ENCODE measurements at regions not wholly inside any gene's neighbourhood (a gene's known extent, or its start where the extent isn't known, plus 50 kb on each side); places are given as distances from the start of the nearest gene placed in this dataset.

DNA sequence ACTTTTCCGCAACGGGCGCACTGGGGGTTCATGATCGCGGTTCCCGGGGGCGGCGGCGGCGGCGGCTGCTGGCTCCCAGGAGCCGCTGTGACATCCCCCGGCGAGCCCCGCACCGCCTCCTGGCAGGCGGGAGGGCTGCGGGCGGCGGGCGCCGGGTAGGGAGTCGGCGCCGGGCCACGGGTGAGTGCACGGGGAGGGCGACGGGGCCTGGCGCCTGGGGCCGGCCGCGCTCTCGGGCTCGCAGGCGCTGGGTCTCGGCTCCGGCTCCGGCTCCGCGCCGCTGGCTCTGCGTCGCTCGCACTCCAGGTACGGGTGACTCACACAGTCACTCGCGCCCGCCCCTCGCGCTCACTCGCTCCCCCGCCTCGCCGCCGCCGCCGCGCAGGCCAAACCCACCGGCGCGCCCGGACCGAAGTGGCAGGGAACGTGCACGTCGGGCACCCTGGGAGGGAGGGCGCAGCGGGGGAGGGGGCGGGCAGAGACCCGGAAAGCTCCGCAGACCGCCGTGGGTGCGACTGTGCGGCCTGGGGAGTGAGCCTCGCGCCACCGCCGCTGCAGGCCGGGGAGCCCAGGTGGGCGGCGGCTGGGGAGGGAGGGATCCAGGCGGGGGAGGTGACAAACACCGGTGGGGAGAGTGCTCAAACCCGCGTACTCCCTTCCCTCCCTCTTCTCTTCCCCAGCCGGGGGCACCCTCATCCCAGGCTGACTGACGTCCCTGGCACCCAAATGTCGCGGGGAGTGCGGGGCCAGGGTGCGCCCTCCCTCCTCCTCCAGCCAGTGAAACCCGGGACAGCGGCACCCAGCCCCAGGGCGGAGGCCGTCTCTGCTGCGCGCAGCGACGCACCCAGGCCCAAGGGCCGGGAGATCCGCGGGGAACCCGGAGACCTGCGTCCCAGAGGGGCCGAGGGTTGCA lies 276.9 kb upstream of the NEBL start:
- peak in 51 of 56 donors; percentile 14 to 87 (median 63) for DNase-seq

DNA sequence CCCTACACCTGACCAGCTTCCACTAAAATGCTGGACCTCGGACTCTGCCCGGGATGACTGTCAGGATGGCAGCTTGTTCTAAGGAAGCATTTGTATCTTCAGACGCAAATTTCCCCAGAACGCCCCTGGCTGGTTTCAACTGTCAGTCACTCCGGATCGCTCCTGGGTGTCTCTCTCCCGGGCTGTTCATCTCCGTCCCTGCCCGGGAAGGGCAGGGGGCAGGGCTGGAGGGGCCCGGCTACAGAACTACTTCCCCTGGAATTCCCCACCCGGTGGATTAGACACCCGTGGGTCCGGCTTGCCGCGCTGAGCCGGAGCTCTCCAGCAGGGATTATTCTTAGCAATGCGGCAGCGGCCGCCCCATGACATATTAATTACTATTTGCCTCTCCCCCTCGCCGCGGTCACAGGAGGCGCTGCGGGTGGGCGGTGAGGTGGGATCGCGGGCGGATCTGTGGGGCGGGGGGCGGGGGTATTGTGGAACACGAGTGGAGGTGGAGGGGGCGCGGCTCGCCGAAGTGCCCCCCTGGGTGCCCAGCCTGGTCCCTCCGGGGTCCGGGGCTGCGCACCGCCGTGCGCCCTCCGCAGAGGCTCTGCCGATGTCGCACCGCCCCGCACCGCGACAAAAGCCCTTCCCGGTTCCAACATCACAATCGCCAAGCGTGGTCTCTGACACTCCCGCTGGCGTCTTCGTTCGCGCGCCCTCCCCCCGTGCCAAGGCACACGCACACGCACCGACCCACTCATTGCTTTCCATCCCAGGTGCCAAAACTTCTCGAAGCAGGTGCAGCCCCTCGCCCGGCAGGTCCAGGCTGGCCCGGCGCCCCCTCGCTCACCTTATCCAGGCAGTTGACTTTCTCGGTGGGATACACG lies 276.1 kb upstream of the NEBL start:
- DNase-seq = peak in 34 of 56 donors; percentile 4 to 70 (median 43)

DNA sequence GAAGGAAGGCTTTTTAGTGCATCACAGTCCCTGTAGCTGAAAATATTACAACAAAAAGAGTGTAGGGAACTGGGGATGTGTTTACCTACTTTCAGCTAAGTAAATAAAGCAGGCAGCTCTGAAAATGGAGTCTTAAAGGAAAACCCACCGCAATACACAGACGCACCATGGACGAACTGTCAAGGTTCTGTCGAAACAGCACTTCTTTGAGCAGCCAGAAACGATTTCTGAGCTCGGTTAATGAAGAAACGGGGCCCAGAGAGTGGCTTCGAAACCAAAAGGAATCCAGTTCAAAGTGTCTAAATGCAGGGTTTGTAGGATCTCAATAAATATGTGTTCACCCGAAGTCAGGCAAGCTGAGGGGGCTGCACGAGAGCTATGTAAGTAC lies 275.4 kb upstream of the NEBL start:
- peak in 2 of 56 donors; percentile 38 to 43 for DNase-seq

DNA sequence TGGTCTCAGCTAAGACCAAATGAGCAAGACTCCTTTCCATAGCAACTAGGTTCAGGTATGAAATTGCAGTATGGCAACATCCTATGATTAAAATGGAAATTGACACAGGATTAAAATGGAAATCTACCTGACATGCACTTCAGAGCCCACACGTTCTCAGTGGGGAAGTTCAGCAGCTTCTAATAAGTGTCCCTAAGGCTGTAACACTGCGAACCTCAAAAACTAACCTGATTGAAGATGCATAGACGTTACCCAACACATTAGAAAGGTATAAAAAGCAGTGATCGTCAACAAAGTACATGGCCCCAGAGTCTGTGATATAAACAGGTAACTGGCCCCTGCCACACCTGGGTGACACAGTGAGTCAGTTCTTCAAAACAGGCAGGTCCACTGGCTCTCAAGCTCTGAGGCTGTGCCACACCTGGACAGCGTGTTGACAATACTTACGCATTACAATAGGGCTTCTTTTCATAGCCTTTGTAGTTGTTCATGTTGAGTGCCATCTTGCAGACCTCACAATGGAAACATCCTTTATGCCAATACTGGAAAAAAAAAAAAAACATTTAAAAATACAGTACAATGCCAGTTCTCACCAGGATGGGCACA lies 274.9 kb upstream of the NEBL start:
- peak in 1 of 56 donors; percentile 2 for DNase-seq

GRCh38 chr10:21171197-21171935 lies 274.3 kb upstream of the NEBL start:
- no peak for DNase-seq

DNA sequence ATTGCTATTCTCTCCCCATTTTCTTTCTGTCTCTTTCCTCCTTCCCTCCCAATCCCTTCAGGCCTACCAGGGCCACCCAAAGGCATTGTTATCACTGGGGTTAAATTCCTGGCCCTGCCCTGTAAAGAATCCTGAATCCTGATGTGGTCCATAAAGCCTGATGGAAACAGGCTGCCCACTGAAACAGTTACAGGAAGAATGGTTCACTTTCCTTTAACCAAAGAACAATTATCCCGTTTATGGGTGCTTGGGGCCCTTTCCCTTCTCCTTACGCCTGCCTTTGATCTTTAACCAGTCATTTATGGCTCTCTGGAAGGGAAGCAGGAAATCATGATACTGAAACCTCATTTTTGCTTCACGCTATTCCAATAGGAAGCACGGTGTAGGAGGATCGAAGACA lies 273.1 kb upstream of the NEBL start:
- no peak for DNase-seq

GRCh38 chr10:21169271-21169670 lies 272.2 kb upstream of the NEBL start:
- DNase-seq = no peak

DNA sequence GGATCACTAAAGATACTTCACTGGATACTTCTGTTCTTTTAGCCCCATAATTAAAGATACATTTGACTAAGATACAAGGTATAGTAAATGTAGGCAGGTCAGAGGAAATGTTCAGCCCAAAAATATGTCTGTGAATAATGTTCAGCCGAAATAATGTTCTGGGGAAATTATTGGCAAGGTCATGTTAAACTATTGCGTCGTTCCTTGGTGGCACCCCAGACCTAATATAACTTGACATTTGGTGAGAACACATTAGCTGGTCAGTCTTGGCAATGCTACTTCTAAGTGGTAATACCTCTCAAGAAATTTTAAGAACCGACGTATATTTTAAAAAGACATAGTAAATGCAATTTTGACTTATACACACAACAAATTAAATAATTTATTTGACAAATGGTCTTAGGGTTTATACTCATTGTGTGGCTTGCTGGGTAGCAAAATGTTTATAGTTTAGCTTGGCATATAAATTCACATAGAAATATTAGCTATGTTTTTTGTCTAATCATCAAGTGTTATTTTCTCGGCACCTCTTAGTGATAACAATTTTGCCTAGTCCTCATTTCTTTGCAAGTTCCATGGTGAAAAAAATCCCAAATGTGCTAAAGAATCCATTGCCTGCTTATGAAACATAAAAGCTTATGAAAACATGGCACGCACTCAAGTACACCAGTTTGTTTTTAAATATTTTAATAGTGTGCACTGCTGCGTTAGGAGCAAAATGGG lies 270.3 kb upstream of the NEBL start:
- no peak for DNase-seq

DNA sequence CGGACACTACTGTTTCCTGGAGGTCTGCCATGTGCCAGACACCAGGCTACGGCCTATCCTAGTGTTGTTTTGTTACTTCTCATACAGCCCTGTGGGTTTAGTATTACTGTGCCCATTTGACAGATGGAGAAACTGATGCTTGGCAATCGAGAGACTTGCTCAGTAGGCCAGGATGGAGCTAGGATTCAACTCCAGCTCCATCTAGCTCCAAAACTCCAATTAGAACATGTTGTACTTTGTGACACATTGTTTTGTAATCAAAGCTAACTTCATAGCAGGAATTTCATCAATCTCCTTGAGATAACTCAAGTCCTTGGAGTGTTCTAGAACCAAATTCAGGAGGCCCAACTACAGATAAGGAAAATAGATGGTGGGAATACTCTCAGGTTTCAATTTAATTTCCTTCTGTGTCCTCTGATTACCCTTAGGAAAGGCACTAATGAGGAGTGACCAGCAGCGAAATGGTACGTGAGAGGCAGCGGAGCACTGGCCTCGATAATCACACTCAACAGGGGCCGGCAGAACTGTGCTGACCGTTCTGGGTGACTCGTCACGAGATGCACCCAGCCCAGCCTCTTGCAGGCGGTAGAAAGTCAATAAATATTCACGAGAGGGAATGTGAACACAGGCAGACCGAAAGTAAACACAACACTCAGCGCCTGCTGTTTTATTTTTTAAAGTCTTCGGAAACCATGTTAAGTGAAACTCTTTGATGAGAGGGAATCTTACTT lies 269.6 kb upstream of the NEBL start:
- peak in 1 of 56 donors; percentile 8 for DNase-seq

- no peak for DNase-seq
Observed at GRCh38 chr10:21165489-21165888, 268.4 kb upstream of the NEBL start.

DNA sequence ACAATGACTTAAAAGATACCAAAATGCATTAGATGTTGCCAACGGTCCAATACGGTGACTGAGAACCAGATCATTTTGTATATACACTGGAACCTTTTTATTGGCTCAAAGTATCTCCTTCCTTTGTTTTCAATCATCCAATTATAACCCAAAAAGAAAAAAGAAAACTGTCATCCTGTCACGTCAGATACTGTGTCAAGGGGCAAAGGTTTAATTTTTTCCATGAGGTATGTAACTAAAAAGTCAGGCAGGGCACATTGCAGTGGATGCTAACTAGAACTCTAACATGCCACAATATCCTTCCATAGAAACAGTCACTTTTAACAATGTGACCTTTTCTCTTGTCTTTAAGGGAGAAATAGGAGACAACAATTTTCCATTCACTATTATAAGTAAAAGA lies 267.6 kb upstream of the NEBL start:
- DNase-seq = no peak

- DNase-seq = no peak
Observed at GRCh38 chr10:21162948-21163347, 265.8 kb upstream of the NEBL start.

GRCh38 chr10:21161647-21162046 lies 264.5 kb upstream of the NEBL start:
- DNase-seq = no peak

GRCh38 chr10:21161090-21161625 lies 264.0 kb upstream of the NEBL start:
- no peak for DNase-seq

DNA sequence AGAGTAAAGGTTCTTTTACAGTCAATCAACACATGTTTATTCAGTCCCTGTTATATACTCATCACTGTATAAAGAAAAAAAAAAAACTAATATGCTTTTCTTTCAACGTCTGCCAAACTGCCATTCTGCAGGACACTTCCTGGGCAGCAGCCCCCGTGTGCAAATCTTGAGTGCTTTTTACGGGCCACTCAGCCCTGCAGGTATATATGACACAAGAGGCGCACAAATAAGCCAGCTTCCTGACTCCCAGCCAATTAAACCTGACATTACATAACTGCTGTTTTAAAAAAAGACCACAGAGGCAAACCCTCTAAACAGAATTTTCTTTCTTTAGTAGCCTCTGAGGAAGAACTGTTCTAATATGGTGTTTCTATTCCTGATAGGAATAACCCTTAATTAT lies 263.0 kb upstream of the NEBL start:
- DNase-seq = peak in 1 of 56 donors; percentile 3

DNA sequence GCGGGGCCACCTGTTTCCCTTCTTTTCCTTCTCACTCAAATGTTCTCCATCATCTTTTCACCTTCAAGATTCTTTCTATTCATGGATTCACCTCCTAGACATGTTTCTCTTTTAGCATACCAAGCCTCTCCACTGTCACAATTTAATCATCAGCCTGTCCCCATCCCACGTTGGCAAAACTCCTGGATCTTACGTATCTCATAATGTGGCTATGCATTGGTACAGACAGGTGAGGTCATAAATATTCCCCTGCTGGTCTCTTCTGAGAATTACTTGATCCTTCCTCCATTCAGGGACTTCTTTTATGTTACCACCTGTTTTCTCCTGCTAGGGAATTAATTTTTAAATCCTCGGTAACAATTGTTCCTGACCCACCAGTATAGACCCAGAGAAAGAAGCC lies 262.6 kb upstream of the NEBL start:
- no peak for DNase-seq

GRCh38 chr10:21158301-21158700 lies 261.2 kb upstream of the NEBL start:
- no peak for DNase-seq

DNA sequence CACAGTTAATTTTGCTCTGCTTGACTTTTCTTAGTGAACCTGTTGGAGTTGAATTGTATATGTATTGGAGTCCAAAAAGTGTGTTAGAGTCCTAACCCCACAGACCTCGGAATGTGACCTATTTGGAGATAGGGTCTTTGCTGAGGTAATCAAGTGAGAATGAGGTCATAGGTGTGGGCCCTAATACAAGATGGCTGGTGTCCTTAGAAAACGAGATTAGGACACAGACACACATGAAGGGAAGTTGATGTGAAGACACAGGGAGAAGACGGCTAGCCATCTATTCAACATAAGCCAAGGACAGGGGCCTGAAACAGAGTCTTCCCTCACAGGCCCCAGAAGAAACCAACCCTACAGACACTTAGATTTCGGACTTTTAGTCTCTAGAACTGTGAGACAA lies 260.6 kb upstream of the NEBL start:
- DNase-seq = no peak

DNA sequence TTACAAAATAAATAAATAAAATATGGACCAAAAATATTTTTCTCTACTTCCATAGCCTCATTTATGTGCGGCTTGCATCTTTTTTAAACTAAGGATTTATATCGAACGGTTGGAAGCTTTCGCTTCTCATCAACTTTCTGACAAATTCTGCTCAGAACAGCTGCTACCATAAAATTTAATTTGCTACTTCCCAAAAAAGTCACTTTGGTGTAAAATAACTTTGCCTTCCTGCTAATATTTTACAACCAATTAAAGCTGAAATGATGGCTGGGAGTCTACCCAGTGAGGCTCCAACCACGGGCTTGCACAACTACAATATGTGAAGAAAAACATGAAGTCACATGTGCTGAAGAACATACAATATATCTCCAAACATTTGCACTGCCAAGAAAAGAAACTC lies 253.1 kb upstream of the NEBL start:
- no peak for DNase-seq

GRCh38 chr10:21146436-21146789 lies 249.3 kb upstream of the NEBL start:
- DNase-seq = no peak

Measured in nucleus accumbens (tissue), 56 donors.